HEK293 (cell line): ENCODE measurements at regions not wholly inside any gene's neighbourhood (a gene's known extent, or its start where the extent isn't known, plus 50 kb on each side); places are given as distances from the start of the nearest gene placed in this dataset.
"Not testable (repeated sequence)": the region's sequence is repeated elsewhere in the genome, so short reads cannot be mapped to it uniquely, and the experiment has no call there.

Source experiments
- CTCF ChIA-PET: fragments of 350-600 bp; formaldehyde crosslinking; extraction: SDS; loops from one replicate; lab custom pipeline; 2021; ENCODE audit warnings: antibody characterized with exemption; lab: Yijun Ruan, JAX
- POLR2A ChIA-PET: fragments of 300-600 bp; formaldehyde crosslinking; extraction: SDS; loops from one replicate; lab custom pipeline; 2020; ENCODE audit warnings: antibody characterized with exemption, inconsistent platforms; lab: Yijun Ruan, JAX
- H3K27ac ChIP-seq: fragments of 200-500 bp; sonication (Bioruptor generic); 2 replicates; pipeline ENCODE4 v1.5.1; 2014; ENCODE audit warnings: low read depth, low read length, control low read depth, inconsistent platforms; ENCODE audit errors: extremely low read depth
- H3K36me3 ChIP-seq, 2 experiments: fragments of 200-500 bp in 1 of 2; sonication (Bioruptor generic) in 1 of 2; 1 replicate in 1 of 2; 2 replicates in 1 of 2; pipeline ENCODE4 v1.5.1; 2014 to 2017; ENCODE audit warnings: inconsistent platforms in 2 of 2, low read length in 2 of 2; ENCODE audit not compliant: control insufficient read depth in 2 of 2, insufficient read depth in 1 of 2
- H3K4me1 ChIP-seq: fragments of 200-500 bp; sonication (Bioruptor generic); 2 replicates; pipeline ENCODE4 v1.5.1; 2014; ENCODE audit warnings: mild to moderate bottlenecking, low read length, inconsistent platforms; ENCODE audit not compliant: control insufficient read depth, insufficient read depth
- H3K4me3 ChIP-seq: 2 replicates; pipeline ENCODE4 v1.5.1; 2011; ENCODE audit warnings: low read depth, mild to moderate bottlenecking, control low read depth, low read length, moderate library complexity
- H3K9me3 ChIP-seq: fragments of 200-500 bp; sonication (Bioruptor generic); 2 replicates; pipeline ENCODE4 v1.5.1; 2014; ENCODE audit warnings: low read depth, low read length, inconsistent platforms; ENCODE audit not compliant: control insufficient read depth, insufficient read depth
- BCL11B ChIP-seq: fragments of 450-650 bp; formaldehyde crosslinking; IDR thresholded peaks from 2 replicates; pipeline ENCODE4 v1.5.1; 2016; ENCODE audit warnings: low read depth, missing biosample characterization, missing genetic modification characterization
- MYNN ChIP-seq: fragments of 450-650 bp; formaldehyde crosslinking; IDR thresholded peaks from 2 replicates; pipeline ENCODE4 v1.5.1; 2016; ENCODE audit warnings: missing biosample characterization, missing genetic modification characterization, borderline replicate concordance
- PRDM4 ChIP-seq: fragments of 450-650 bp; formaldehyde crosslinking; IDR thresholded peaks from 2 replicates; pipeline ENCODE4 v1.5.1; 2017; ENCODE audit warnings: missing biosample characterization, missing genetic modification characterization
- SETDB1 ChIP-seq: IDR thresholded peaks from one replicate; pipeline ENCODE4 v1.6.1; 2017; ENCODE audit warnings: mild to moderate bottlenecking, low read length, moderate library complexity, mixed read lengths; ENCODE audit not compliant: insufficient read length
- ZBTB20 ChIP-seq: fragments of 450-650 bp; formaldehyde crosslinking; IDR thresholded peaks from 2 replicates; pipeline ENCODE4 v1.5.1; 2016; ENCODE audit warnings: missing biosample characterization, missing genetic modification characterization
- ZFP37 ChIP-seq: fragments of 450-650 bp; formaldehyde crosslinking; IDR thresholded peaks from 2 replicates; pipeline ENCODE4 v1.5.1; 2016; ENCODE audit warnings: missing biosample characterization, missing genetic modification characterization
- ZNF169 ChIP-seq: fragments of 450-650 bp; formaldehyde crosslinking; IDR thresholded peaks from 2 replicates; pipeline ENCODE4 v1.5.1; 2016; ENCODE audit warnings: missing biosample characterization, missing genetic modification characterization
- ZNF24 ChIP-seq: fragments of 450-650 bp; formaldehyde crosslinking; IDR thresholded peaks from 2 replicates; pipeline ENCODE4 v1.5.1; 2016; ENCODE audit warnings: missing biosample characterization, missing genetic modification characterization
- ZNF423 ChIP-seq: fragments of 450-650 bp; formaldehyde crosslinking; IDR thresholded peaks from 2 replicates; pipeline ENCODE4 v1.5.1; 2016; ENCODE audit warnings: missing biosample characterization, missing genetic modification characterization
- ZNF514 ChIP-seq: fragments of 450-650 bp; formaldehyde crosslinking; IDR thresholded peaks from 2 replicates; pipeline ENCODE4 v1.5.1; 2016; ENCODE audit warnings: missing biosample characterization, missing genetic modification characterization
- ZNF544 ChIP-seq: fragments of 450-650 bp; formaldehyde crosslinking; IDR thresholded peaks from 2 replicates; pipeline ENCODE4 v1.5.0; 2017; ENCODE audit warnings: missing biosample characterization, missing genetic modification characterization
- ZNF561 ChIP-seq: fragments of 450-650 bp; IDR thresholded peaks from 2 replicates; pipeline ENCODE4 v1.5.1; 2018; ENCODE audit warnings: missing biosample characterization, missing genetic modification characterization, borderline replicate concordance
- ZNF837 ChIP-seq: fragments of 450-650 bp; formaldehyde crosslinking; IDR thresholded peaks from 2 replicates; pipeline ENCODE4 v1.5.1; 2016; ENCODE audit warnings: missing biosample characterization, missing genetic modification characterization
- ZSCAN30 ChIP-seq: fragments of 450-650 bp; IDR thresholded peaks from 2 replicates; pipeline ENCODE4 v1.5.1; 2018; ENCODE audit warnings: missing biosample characterization, mild to moderate bottlenecking, missing genetic modification characterization, moderate library complexity
- TF ChIP-seq, protein P1 (sequence below): fragments of 450-650 bp; formaldehyde crosslinking; IDR thresholded peaks from 2 replicates; pipeline ENCODE4 v1.5.1; 2016; ENCODE audit warnings: missing biosample characterization, missing genetic modification characterization, low read depth

DNA sequence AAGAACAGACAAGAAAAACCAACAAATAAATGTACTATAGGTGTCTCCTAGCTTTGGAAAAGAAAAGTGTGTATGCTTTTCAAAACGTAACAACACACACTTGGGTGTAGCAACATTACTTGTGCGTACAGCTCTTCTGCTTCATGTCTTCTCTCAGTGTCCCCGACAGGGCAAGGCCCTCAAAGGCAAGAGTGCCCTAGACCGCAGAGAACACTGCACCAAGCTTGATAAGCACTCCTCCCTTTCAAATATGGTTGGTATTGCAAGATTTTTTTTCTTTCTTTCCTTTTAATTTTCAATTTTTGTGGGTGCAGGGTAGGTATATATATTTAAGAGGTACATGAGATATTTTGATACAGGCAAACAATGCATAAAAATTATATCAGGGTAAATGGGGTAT lies 106.8 kb downstream of the EIF4E start:
- Histone ChIP-seq H3K36me3 (no peaks in the 10 kb centered on the region), H3K9me3 (no peaks in the 10 kb centered on the region), H3K4me3 (no peak overlapping the region), H3K27ac (no peak overlapping the region), H3K4me1 (no peaks in the 10 kb centered on the region)
- no peak for TF ChIP-seq ZNF423 (tag by site-specific recombination)
- ChIA-PET POLR2A (no interaction called here), CTCF (interaction anchor here (0.7 kb wide), 1 partner anchor 12 kb away, joined by 6 read pairs; no protein-coding TSS in a partner anchor)

GRCh38 chr4:98818116-98818515 lies 110.8 kb downstream of the EIF4E start:
- POLR2A ChIA-PET, CTCF ChIA-PET, H3K9me3 ChIP-seq, H3K4me3 ChIP-seq, H3K36me3 ChIP-seq, H3K4me1 ChIP-seq, H3K27ac ChIP-seq: not testable (repeated sequence)

DNA sequence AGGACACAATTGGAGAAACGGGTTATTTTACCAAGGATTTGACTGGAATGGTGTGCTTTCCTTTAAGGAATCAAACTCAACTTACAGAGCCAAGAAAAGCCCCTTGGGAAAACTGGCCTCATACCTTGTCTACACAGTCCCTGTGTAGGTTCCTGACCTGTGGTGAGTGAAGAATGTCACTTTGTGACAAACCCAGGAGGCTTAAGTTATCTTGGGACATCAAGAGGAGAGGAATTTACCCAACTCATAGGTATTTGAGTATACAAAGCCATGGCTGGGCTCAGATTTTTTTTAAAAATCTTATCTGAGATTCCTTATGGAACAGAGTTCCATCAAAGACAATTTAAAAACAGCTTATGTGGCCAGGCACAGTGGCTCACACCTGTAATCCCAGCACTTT lies 112.1 kb downstream of the EIF4E start:
- TF ChIP-seq PRDM4 (tag by site-specific recombination) (no peak), ZSCAN30 (tag by site-specific recombination) (no peak), MYNN (tag by site-specific recombination) (no peak), ZNF544 (tag by site-specific recombination) (no peak), BCL11B (tag by site-specific recombination) (no peak), ZNF169 (tag by site-specific recombination) (no peak), ZNF837 (no peak), ZNF24 (no peak), ZBTB20 (no peak), ZFP37 (no peak)
- TF ChIP-seq, protein P1, sequence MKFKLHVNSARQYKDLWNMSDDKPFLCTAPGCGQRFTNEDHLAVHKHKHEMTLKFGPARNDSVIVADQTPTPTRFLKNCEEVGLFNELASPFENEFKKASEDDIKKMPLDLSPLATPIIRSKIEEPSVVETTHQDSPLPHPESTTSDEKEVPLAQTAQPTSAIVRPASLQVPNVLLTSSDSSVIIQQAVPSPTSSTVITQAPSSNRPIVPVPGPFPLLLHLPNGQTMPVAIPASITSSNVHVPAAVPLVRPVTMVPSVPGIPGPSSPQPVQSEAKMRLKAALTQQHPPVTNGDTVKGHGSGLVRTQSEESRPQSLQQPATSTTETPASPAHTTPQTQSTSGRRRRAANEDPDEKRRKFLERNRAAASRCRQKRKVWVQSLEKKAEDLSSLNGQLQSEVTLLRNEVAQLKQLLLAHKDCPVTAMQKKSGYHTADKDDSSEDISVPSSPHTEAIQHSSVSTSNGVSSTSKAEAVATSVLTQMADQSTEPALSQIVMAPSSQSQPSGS (tag by site-specific recombination): no peak
- no peak overlapping the region for H3K4me3 ChIP-seq
- no peaks in the 10 kb centered on the region for H3K9me3 ChIP-seq
- H3K4me1 ChIP-seq: no peaks in the 10 kb centered on the region
- ChIA-PET POLR2A (no interaction called here), CTCF (no interaction called here)
- H3K36me3 ChIP-seq: no peaks in the 10 kb centered on the region
- no peak overlapping the region for H3K27ac ChIP-seq

DNA sequence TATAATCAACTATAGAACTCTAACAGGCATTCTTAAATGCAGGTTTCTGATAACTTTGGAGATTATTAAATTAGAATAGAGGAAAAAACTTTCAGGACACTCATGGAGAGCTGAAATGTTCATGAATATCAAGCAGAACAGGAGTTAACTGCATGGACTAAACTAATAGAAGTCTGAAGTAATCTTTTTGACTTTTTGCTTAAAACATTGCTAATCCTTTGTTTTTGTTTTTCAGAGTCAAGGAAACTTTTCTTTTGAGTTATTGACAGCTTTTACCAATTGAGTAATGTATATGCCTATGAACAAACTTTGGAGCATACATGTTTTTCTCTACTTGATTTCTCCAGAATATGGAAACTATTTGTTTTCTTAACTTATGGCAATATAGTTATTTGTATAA lies 112.5 kb downstream of the EIF4E start:
- no peak overlapping the region for H3K27ac ChIP-seq
- H3K36me3 ChIP-seq: no peaks in the 10 kb centered on the region
- H3K4me1 ChIP-seq: no peaks in the 10 kb centered on the region
- POLR2A ChIA-PET: no interaction called here
- no peaks in the 10 kb centered on the region for H3K9me3 ChIP-seq
- CTCF ChIA-PET: no interaction called here
- H3K4me3 ChIP-seq: no peak overlapping the region
- TF ChIP-seq ZNF561: no peak
- TF ChIP-seq SETDB1: peak; percentile 96
- TF ChIP-seq ZNF514 (tag by site-specific recombination): no peak
- TF ChIP-seq, all 188 proteins: peak for 1
